Fibroblast of the aortic adventitia (primary cell): ENCODE measurements at regions not wholly inside any gene's neighbourhood (a gene's known extent, or its start where the extent isn't known, plus 50 kb on each side); places are given as distances from the start of the nearest gene placed in this dataset.

Experiments used
- DNase-seq: peaks from one replicate; pipeline ENCODE4 v3.0.0-alpha.2; 2010; ENCODE audit warnings: low read depth
- H3K4me3 ChIP-seq: 2 replicates; pipeline ENCODE4 v1.5.1; 2011; ENCODE audit warnings: low read depth, mild to moderate bottlenecking, control low read depth, low read length, moderate library complexity
- CTCF ChIP-seq: IDR thresholded peaks from 2 replicates; pipeline ENCODE4 v1.5.1; 2011; ENCODE audit warnings: mild to moderate bottlenecking, low read length, control low read depth, inconsistent platforms; ENCODE audit not compliant: insufficient read depth

DNA sequence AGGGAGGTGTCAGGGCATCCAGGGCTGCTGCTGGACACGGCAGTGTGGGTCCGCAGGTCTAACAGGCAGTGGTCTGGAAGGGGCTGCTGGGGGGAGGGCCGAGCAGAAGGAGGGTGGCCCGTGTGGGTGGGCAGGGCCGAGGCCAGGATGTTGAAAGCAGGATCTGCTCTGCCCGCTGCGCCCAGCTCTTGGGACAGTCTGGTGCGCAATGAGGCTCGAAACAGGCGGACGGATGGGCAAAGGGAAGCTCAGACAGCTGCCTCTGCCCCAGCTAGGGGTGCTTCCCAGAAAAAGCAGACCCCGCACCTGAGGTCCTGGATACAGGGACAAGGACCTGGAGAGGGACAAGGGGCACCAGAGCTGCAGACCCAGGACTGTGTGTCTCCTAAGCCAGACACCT is 121.3 kb downstream of the FAM53A start:
- H3K4me3 ChIP-seq: no peak overlapping the region
- no peak for TF ChIP-seq CTCF
- DNase-seq: no peak

GRCh38 chr4:1562371-1562770 is 121.7 kb downstream of the FAM53A start:
- TF ChIP-seq CTCF: no peak
- DNase-seq: no peak
- no peak overlapping the region for H3K4me3 ChIP-seq

- no peak for TF ChIP-seq CTCF
- DNase-seq: no peak
- H3K4me3 ChIP-seq: no peak overlapping the region
These were observed 122.7 kb downstream of the FAM53A start for GRCh38 chr4:1561286-1561990.

DNA sequence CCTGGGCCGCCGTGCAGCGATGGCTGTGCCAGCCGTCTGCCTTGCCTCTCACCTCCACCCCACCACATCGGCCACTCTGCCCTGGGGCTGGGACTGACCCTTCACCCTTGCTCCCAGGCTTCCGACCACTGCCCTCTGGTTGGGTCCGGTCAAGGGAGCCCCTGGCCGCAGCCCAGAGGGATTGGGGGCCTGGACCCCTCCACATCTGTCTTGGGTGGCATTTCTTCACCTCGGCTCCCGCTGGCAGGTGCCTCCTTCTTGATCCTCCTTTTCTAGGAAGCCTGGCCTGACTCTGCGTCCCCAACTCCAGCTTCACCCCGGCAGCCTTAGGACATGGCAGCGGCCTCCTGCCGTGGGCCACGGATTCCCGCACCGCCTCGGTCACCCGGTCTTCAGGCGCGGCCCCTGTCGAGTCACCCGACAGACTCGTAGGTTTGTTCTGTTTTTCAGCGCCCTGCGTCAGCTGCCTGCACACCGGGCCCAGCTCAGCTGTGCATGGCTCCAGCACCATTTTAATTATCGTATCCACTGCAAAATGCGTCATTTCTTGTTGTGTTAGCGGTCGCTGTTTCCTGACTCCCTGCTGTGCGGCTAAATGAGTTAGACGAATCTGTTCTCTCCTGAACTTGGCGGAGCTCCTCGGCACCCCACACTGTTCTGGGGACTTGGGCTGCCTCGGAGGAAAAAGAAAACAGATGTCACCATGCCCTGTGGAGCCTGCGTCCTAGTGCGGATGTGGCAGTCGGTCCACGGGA is 124.0 kb downstream of the FAM53A start:
- no peak for TF ChIP-seq CTCF
- no peak overlapping the region for H3K4me3 ChIP-seq
- no peak for DNase-seq

GRCh38 chr4:1558205-1558604 is 125.9 kb downstream of the FAM53A start:
- no peak for TF ChIP-seq CTCF
- DNase-seq: no peak
- no peak overlapping the region for H3K4me3 ChIP-seq

DNA sequence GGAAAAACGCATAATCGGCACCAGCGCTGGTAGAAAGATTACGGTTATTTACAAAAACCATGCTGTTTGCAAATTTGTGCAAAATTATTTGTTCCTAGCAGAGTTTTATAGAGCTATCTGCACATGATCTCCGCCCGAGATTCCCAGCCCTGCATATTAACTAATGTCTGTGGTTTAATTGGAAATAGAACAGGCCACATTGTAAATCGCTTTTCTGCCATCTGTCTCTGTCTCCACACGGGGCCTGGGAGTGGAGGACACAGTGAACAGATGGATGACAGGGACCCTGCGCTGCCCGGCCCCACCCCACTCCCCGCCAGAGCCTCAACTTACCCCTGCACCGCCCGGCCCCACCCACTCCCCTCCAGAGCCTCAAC is 126.9 kb downstream of the FAM53A start:
- DNase-seq: no peak
- no peak for TF ChIP-seq CTCF
- H3K4me3 ChIP-seq: no peak overlapping the region
